Activated T-cell treated with anti-CD3 and anti-CD28 coated beads for 48 hours (primary cell): ENCODE measurements at regions not wholly inside any gene's neighbourhood (a gene's known extent, or its start where the extent isn't known, plus 50 kb on each side); places are given as distances from the start of the nearest gene placed in this dataset.

ENCODE experiments used
- DNase-seq: peaks from one replicate; pipeline ENCODE4 v3.0.0-alpha.2; 2020; ENCODE audit warnings: low read depth

- DNase-seq, result no peak
Observed at GRCh38 chr11:37038911-37039310, 440.9 kb upstream of the RAG2 start.

- no peak for DNase-seq
Observed at GRCh38 chr11:37026741-37027140, 428.7 kb upstream of the RAG2 start.

GRCh38 chr11:37026326-37026725, 428.3 kb upstream of the RAG2 start:
- no peak for DNase-seq

GRCh38 chr11:37006563-37006962, 408.5 kb upstream of the RAG2 start:
- DNase-seq, result no peak

DNA sequence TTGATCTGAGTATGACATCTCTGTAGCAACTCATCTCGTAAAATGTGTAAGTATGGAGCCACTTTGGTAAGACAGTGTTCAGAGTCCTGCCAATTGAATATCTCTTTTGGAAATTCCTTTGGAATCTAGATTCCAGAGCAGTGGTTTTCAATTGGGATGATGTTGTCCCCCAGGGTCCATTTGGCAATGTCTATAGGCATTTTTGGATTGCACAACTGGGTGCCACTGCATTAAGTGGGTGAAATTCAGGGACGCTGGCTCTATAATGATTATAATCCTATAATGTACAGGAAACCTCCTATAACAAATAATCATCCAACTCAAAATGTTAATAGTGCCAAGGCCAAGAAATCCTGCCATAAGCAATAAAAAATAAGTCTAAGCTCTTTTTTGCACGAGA, 404.8 kb upstream of the RAG2 start:
- DNase-seq, result no peak

DNA sequence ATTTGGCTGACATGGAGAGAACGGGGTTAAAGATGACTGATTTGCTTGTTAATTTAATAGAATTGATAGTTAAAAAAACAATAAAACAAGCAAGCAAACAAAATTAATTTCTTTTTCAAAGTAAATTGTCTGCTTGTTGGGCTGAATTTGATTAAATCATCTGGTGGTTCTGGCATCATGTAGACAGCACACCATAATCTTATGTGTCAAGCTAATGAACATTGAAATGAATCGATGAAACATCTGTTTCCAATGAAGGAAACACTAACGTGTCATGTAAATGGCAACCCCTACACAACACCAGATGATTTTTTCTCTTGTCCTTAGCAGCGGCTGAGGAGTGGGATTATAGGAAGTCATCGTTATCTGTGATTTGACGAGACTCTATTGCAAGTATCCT, 399.6 kb upstream of the RAG2 start:
- no peak for DNase-seq

GRCh38 chr11:36996795-36997194, 398.8 kb upstream of the RAG2 start:
- no peak for DNase-seq

DNA sequence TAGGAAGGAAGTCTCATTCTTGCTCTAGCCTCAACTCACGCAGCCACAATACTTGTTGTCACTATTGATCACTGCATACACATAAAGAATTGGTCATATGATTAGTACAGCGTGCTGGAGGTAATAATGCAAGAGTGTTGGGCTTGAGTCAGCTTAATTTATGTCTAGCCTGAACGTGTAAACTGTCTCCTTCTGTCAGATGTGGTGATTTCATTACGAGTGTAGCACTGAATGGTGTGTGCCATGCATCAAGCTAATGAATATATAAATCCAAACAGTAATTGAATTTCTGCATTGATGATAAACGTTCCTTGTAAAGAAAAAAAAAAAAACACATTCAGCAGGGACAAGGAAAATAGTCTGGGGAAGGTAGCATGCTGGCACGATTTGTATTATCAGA, 396.2 kb upstream of the RAG2 start:
- no peak for DNase-seq

DNA sequence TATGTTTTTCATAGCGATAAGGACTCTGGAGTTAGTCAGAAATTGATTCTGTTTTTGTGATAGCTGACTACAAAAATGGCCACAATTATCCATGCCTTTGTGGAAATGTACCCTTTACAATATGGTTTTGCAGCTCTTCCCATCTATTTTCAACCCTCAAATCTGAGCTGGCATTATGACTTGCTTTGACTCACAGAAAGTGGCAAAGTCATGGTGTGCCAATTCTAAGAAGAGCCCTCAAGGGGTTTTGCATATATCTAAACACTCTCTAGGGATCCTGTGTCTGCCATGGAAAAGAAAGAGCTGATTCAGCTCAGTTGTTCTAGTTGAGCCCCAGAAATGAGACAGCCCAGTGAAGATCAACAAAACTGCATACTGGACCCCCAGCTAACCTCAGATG, 390.5 kb upstream of the RAG2 start:
- no peak for DNase-seq

GRCh38 chr11:36985562-36985961, 387.5 kb upstream of the RAG2 start:
- DNase-seq, result no peak

DNA sequence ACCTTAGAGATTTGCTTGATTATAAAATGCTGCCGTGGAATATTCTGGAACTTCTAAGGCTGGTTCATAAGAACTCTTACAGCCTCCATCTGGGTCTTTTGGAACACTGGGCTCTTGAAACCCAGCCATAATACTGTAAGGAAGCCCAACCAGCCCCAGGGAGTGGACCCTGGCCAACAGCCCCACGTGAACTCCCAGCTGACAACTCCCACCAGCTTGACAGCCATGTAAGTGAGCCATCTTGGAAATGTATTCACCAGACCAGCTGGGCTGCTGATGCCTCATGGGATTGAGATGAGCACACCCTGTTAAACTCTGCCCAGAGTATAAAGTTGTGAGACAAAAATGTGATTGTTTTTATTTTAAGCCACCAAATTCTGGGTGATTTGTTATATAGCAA, 378.7 kb upstream of the RAG2 start:
- DNase-seq, result no peak

DNA sequence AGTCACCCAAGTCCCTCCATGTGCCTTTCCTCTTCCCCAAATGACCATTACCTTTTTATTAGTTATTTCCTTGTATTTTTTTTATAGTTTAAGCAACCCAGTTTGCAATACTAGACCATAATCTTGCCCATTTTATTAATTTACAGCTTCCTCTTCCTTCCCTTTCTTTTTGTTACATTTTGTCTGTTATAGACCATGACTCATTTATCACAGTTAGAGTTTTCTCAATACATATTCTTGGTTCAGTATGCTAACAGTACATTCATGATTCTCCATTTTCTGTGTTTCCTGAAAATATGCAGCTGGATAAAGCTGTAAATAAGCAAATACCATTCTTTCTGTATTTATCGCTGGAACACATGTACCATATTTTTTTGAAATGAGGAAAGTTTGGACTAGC, 376.7 kb upstream of the RAG2 start:
- no peak for DNase-seq

GRCh38 chr11:36953976-36954375, 355.9 kb upstream of the RAG2 start:
- DNase-seq, result no peak

GRCh38 chr11:36948460-36949127, 350.6 kb upstream of the RAG2 start:
- DNase-seq, result no peak

GRCh38 chr11:36945384-36945783, 347.3 kb upstream of the RAG2 start:
- DNase-seq, result no peak

DNA sequence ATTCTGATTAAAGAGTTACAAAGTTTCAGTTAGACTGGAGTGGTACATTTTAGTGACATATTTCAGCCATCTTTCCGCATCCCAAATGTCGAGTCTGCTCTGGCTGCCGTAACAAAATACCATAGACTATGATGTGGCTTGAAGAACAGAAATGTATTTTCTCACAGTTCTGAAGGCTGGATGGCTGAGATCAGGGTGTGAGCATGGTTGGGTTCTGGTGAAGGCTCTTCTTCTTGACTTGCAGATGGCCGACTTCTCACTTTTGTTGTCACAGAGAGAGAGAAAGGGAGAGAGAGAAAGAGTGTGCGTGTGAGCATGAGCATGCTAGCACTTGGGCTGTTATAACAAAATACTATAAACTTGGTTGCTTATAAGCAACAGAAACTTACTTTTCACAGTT, 335.4 kb upstream of the RAG2 start:
- no peak for DNase-seq

DNA sequence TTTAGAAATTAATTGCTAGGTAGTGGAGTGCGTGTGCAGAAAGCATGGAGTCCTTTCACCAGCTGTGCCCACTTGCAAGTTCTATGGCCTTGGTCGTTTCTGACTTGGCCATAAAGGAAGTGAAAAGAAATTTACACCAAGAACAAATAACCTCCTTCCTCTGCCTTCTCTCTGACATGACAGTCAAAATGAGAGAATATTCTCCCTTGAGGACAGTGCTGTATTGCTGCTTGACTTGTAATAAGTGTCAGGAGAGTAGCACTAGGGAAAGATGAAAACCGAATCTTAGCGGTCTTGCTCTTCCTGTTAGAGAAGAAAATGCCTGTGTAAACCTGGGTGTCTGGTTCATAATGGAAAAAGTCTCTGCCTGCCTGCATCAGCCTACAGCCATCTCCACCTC, 333.1 kb upstream of the RAG2 start:
- DNase-seq, result no peak

DNA sequence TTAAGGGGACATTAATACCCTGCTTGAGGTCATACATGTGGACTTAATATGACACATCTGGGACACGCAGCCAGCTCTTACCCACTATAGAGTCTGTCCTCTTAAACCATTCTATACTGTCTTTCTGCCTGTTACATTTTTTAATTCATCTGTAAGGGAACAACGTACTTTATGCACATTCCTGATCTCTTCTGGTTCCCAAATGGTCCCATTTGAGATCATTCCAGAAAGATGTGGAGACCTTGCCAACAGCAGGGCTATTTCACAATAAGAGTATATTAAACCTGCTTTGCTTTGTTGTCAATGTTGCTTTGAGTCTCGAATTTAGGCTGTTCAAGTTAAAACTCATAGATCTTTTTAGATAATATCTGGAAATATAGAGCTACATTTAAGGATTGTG, 332.2 kb upstream of the RAG2 start:
- no peak for DNase-seq

DNA sequence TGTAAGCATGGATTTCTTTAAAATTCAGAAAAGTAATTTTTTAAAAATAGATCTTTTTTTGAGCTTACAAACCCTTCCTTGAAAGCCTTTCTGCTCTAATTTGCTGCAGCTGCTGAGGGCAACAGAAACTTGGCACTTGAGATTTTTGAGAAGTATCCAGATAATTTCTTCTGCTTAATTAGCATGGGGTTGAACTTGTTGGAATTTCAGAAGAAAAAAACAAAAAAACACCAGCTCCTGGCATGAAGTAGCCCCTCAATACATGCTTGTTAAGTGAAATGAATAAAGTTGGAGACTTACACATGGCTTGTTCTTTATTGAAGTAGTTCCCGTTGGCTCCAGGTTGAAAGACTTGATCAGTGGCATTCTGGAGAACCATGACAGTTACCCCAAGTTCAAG, 331.4 kb upstream of the RAG2 start:
- no peak for DNase-seq

GRCh38 chr11:36928621-36929020, 330.6 kb upstream of the RAG2 start:
- no peak for DNase-seq

- no peak for DNase-seq
Observed at GRCh38 chr11:36899800-36900199, 301.8 kb upstream of the RAG2 start.

DNA sequence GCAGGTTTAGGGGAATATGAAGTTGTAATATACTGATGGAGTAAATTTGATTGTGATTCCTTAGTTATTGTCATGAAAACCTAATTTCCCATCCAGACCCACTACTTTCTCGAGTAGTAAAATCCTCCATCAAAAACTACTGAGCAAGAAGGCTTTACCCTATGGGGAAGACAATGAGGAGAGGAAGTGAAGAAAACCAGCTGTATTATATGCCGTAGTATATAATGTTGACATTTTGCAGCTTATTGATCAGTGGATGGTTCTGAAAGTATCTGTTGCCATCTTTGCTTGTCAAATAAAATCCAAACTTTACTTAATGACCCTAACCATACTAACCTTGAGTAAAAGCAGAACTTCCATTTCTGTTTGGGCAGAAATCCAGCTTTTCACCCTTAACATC, 292.8 kb upstream of the RAG2 start:
- no peak for DNase-seq

- no peak for DNase-seq
Observed at GRCh38 chr11:36890121-36890679, 292.2 kb upstream of the RAG2 start.

GRCh38 chr11:36885154-36885553, 287.1 kb upstream of the RAG2 start:
- no peak for DNase-seq
